KBM-7 (cell line): ENCODE measurements at regions not wholly inside any gene's neighbourhood (a gene's known extent, or its start where the extent isn't known, plus 50 kb on each side); places are given as distances from the start of the nearest gene placed in this dataset.

Experiments used
- DNase-seq: peaks from one replicate; pipeline ENCODE4 v3.0.0-alpha.2; 2015
- in situ Hi-C: fragments of 300-500 bp; cut with MboI; formaldehyde crosslinking; loops from 2 replicates; pipeline ENCODE4 v1.14.3; 2020; ENCODE audit warnings: low sequenced_read_pairs, low pct_unique_long_range_greater_than_20kb, mixed read lengths

DNA sequence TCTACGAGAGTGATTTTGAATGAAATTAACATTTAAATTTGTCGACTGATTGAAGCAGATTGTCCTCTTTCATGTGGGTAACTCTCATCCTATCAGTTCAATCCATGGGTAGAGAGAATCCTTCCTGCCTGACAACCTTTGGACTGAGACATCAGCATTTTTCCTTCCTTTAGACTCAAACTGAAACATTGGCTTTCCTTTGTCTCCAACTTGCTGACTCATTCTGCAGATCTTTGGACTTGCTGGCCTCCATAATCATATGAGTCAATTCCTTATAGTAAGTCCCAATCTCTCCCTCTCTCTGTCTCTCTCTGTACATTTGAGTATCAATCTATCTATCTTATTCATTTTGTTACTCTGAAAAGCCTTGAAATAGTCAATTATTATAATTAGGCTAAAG lies 416.7 kb downstream of the LRRIQ3 start:
- in situ Hi-C loops: no loop called here
- DNase-seq: no peak

DNA sequence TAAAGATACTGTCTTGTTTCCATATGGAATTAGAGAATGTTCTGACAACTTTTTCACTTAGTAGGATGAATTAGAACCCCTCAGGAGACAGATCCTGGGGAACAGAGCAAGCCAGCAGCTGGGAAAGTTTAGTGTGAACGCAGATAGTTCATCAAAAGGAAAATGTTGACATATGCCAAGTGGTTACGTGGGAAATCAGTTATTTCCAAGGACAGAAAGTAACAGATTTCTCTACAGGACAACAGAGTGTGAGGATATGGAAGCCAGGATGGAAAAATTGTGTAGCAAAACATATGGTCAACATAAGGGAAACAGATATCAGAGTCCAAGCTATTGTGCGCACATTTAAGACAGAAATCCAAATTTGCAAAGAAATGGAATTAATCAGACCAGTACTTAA lies 419.5 kb downstream of the LRRIQ3 start:
- no peak for DNase-seq
- in situ Hi-C loops: no loop called here

DNA sequence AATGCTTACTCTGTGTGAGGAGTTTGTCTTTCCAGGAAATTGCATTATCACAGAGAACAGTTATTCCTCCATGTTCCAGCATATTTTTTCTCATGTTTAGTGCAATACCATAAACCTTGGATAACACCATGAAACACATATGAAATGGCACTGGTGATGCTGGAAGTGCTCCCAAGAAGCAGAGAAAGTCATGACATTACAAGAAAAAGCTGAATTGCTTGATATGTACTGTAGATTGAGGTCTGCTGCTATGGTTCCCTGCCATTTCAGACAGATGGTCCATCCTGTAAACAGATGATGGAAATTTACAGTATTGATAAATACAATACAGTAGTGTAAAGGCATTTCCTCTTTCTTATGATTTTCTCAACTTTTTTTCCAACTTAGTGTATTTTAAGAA lies 422.1 kb downstream of the LRRIQ3 start:
- no peak for DNase-seq
- in situ Hi-C loops: no loop called here

DNA sequence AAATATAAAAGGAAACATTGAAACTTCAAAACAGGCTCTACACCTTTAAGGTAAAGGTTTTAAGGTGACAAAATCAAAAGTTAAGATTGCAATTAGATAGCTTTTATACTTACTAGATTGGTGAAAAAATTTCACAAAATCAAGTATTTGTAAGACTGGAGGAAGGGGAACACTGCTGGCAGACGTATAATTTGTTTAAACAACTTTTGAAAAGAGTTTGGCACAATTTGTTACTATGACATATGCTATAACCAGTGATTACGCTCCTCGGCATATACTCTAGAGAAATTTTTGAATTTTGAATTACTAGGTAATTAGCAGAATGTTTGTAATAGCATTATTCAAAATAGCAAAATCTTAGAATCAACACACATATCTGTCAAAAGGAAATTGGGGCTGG lies 425.0 kb downstream of the LRRIQ3 start:
- no peak for DNase-seq

DNA sequence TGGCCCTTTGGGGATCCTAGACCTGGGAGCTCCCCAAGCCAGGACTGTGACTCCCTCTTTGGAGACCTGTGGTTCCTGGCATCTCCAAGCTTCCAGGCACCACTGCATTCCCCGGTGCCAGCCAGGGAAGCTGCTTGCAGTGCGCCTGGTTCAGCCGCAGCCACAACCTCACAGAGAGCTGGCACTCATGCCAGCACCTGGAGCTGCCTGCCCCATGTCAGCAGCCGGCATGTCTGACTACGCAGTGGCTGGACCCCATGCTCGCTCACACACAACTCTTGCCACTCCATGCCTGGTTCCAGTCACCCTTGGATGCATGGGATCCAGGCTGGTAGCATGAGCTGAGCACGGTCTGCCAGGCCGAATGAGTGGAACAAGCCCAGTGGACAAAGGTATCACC lies 426.6 kb downstream of the LRRIQ3 start:
- no peak for DNase-seq
- in situ Hi-C loops: no loop called here

More for the DNA sequence above, 425.0 kb downstream of the LRRIQ3 start:
- in situ Hi-C loops: no loop called here

DNA sequence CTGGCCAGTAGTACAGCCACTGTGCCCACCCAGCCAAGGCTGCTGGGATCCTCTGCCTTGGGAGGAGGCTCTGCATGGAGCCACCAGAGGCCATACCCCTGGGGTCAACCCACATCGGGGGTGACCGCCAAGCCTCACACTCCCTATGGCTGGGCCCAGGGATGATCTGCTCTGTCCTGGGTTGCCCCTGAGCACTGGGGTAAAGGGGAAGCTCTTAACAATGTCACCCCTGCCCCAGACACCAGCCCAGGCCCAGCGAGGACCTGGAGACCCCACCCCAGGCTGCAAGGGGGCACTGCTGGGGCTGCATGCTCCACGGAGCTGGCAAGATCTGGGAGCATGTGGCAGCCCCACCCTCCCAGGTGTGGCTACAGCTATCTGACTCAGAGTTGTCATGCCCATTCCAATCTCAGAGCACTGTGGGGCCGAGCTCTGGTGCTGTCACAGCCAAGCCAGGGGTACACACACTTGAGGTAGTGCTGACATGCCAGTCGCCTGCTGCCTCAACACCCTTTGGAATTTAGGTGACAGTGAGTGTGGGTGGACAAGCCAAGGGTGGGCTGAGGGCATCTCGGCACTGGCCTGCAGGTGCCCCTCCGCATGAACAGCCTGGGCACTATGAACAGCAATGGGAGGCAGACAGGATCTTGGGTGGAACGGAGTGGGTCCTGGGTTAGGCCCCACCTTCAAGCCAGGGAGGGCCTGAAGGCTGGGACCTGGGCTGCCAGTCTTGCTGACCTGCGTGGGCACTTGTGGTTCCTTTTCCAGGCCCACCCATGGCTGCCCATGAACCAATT lies 427.7 kb downstream of the LRRIQ3 start:
- in situ Hi-C loops: no loop called here
- no peak for DNase-seq

DNA sequence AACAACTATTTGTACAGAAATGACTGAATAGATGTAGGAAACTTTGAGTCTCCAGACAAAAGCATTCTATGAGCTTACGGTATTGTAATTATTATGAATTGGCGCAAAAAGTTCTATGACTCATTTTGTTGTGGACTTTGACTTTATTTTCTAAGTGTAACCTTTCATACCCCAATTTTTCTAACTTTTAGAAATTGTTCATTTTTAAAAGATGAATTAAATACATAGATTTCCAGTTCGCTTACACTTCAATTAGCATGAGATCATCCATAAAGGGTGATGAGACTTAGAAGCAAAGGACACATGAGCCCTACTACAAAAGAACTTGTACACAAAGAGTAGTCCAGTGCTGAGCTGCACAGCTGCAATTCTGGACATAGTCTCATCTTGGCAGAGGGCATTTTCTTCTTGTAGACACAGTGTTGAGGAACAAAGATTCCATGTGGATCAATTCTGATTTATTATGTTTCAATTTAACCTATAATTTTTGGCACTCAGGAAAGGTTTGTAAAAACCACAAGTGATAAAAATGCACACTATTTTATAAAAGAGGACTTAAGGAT lies 431.1 kb downstream of the LRRIQ3 start:
- no peak for DNase-seq
- in situ Hi-C loops: no loop called here

DNA sequence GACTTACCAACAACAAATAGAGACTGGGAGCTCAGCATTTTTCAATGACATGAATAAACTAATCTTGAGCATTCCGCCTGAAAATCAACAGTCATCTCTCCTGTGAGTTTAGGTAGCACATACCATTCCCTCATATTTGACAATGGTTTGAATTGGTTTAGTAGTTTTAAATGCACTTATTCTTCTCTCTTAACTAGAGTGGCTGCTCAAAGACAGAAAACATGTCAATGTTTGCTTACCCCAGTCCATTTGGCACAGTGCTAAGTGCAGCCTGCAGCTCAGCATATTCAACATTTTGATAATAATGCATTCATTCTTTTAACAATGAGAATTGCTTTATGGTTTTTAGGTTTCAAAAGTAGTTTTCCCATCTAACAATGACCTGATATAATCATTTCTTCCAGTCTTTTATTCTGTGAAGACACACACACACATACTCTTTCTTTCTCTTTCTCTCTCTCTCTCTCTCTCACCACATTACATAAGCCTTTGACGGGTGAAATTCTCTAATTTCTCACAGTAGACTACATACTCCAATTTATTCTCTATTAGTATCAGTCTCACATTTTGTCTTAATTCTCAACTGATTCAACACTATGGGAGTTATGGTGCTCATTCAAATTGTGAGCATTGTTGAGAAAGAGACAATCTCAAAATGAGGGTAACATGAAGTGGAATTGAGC lies 432.3 kb downstream of the LRRIQ3 start:
- no peak for DNase-seq
- in situ Hi-C loops: no loop called here

DNA sequence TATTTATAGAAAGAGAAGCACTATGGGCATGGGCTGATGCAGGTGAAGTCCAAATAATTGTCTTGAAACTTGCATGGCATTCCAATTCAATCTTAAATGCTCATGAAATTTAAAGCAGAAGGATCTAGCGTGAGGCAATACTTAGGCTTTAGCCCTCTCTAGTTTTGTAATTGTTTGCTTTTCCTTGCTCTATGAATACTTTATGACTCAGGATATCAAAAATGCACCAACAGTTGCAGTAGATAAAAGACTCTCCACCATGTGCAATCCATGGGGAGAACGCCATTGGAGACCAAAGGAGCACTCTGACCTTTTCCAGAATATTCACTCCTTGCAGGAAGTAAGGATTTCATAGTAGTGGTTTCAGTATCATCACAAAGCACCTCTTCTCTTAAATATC lies 436.4 kb downstream of the LRRIQ3 start:
- in situ Hi-C loops: no loop called here
- DNase-seq: no peak

DNA sequence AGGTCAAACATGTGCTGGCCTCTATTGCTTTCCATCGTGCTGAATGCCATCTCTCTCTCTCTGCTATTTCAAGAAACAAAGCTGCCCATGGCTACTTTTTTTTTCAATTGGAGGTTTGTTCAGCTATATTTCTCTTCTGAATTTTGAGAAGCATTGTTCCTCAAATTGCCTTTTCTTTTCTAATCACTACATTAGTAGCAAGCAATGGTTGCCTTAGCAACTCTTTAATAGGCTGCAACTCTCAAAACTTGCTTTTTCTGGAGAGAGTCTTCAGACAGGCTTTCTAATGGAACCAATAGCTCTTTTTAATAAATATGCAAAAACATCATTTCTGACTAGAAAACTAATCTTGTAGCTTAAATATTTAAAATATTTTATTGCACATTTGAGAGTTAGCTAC lies 439.0 kb downstream of the LRRIQ3 start:
- in situ Hi-C loops: no loop called here
- no peak for DNase-seq

DNA sequence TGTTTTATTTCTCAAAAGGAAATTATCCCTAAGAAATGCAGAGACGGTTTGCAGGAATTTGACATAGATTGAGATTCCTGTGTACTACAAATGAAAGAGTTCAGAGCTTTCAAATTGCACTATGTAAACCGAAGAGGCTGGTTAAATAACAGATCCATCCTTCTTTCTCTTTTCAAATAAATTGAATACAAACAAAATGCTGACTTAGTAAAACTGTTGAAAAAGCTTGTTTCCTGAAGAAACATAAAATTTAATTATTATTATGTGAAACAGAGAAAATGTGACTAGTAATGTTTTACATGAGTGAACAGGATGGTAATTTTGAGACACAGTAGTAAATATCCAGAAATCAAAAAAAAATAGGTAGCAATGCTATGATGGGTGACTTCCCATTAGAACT lies 441.2 kb downstream of the LRRIQ3 start:
- no peak for DNase-seq
- in situ Hi-C loops: no loop called here

DNA sequence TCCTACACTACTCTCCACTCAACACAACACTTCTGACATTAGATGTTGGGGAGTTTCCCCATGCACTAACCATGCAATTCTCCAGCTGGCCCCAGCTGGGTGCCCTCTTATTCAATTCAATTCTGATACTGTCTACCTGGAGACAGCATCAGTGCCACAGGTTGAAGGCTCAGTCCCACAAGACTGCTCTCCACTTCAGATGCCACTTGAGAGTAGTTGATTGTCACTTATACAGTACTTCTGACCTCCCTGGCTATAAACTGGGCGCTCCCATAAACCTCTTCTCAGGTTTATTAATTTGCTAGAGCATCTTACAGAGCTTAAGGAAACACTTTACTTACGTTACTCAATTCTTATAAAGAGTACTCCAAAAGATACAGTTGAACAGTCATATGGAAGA lies 442.3 kb downstream of the LRRIQ3 start:
- in situ Hi-C loops: no loop called here
- no peak for DNase-seq

DNA sequence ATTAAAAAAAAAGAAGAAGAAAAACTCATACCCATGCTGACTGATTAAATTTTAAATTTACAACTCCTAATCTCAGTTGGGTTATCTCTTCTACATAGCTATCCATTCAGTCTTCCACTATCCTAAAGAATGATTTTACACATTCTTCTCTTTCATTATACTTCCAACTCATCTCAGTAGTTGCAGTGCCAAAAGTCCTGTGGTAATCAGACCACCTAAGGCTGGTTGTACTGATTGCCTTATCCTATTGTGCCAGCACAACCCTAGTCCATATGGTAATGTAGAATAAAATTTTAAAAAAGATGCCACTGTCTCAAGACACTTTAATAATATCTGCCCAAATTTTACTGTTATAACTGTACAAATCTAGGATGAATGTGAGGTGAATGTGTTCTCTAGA lies 448.0 kb downstream of the LRRIQ3 start:
- in situ Hi-C loops: no loop called here

DNA sequence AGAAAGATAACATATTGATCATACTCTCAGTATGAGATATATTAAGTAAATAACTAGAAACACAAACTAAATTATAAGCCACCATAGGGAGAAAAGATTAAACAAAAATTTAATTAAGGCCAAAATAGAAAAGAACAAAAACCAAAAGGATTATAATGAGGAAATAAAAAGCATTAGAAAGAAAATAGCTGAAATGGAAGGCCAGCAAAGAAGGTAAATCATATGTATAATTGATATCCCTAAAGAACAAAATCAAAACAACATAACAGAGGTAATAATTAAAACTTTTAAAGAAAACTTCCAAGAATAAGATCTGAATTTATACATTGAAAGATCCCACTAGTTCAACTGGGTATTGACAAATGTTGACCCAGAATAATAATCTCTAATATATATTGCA lies 453.0 kb downstream of the LRRIQ3 start:
- DNase-seq: no peak
- in situ Hi-C loops: no loop called here

More for the DNA sequence above, 448.0 kb downstream of the LRRIQ3 start:
- DNase-seq: no peak

DNA sequence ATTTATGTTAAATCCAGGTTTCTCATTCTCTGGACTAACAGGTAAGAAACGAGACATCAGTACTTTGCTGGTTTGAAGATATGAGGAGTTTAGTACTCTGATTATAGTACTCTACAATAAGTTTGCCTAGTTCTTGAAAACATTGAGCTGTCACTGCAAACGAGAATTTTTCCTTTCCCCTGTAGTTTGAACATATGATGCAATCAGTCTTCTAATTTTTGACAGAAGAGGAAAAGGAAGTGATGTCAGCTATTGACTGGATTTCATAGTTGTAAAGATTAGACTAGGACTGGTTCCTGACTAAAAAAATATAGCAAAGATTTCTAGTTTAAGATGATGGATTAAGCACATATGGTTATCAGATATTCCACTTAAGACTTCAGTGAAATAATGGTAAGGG lies 461.9 kb downstream of the LRRIQ3 start:
- in situ Hi-C loops: no loop called here
- no peak for DNase-seq

DNA sequence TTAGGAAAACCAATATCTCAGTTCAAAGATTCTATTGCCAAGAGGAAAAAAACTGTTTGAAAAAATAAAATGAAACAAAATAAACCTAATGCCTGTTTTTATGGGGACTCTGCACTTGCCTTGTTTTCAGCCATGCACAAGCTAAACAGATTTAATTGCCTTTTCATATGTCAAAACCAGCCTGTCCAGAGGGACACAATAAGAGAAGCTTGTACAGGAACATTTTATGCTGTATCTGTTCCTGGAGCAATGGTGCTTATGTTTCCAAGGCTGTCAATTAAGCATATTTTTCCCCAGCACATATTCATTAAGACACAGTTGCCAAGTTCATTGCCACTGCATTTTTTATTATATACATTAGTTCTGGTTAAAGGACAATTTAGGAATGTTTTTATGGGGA lies 470.9 kb downstream of the LRRIQ3 start:
- in situ Hi-C loops: no loop called here
- DNase-seq: no peak

DNA sequence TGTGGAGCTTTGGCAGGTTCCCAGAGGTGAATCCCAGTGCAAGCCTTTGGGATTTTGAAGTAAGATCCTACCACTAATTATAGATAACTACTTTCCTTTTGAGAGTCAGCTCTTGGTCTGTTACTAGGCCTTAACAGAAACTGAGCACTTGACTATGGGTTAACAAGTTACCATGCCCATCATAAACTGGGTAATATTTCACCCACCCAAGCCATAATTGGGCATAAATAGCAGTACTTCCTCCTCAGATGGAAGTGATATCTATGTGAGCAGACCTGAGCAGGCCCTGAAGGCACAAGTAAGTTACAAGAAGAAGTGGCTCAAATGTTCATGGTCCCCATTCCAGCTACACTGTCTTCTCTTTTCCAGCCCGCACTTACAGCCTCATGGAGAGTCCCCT lies 475.9 kb downstream of the LRRIQ3 start:
- in situ Hi-C loops: no loop called here

DNA sequence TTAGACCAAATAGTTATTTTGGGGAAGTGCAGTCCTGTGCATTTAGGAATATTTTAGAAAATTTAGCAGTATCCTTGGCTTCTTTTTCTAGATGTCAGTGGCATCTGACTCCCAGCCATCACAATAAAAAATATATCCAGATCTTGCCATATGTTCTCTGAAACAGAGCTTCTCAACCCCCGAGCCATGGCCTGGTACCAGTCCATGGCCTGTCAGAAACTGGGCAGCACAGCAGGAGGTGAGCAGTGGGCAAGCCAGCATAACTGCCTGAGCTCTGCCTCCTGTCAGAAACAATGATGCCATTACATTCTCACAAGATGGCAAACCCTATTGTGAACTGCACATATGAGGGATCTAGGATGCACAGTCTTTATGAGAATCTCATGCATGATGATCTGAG lies 480.0 kb downstream of the LRRIQ3 start:
- no peak for DNase-seq
- in situ Hi-C loops: no loop called here

More for the DNA sequence above, 475.9 kb downstream of the LRRIQ3 start:
- no peak for DNase-seq

DNA sequence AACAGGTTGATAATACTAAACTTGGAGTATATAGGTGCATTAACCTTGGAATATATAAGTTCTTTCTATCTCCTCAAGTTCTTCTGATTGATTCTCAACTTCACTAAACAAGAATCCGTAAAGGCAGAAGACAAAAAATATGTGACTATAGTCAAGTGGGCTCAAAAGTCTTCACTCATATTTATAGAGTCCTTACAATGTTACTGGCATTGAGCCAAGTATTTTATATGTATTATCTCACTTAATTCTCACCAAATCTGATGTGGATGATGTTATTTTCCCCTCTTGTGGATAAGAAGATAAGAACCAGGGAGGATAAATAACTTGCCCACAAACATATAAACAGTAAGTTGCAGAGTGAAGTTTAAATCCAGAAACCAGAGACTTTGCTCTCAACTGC lies 486.9 kb downstream of the LRRIQ3 start:
- no peak for DNase-seq
- in situ Hi-C loops: no loop called here

DNA sequence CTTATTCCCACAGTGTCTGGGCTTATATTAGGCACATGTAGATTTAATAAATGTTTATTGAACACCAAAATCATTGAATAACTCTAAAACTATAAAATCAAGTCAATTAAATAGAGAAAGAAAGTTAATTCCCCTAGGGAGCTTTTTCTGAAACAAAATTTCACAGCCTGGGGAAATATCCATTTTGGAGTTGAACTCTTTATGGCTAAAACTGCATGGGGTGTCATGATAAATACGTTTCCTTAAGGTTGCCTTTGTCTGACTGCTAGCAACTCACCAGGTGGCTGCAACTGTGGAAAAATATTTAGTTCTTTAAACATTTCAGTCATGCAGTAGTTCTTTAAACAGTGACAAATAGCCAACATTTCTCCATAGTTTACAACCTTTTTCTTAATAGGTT lies 496.1 kb downstream of the LRRIQ3 start:
- in situ Hi-C loops: no loop called here
- no peak for DNase-seq

DNA sequence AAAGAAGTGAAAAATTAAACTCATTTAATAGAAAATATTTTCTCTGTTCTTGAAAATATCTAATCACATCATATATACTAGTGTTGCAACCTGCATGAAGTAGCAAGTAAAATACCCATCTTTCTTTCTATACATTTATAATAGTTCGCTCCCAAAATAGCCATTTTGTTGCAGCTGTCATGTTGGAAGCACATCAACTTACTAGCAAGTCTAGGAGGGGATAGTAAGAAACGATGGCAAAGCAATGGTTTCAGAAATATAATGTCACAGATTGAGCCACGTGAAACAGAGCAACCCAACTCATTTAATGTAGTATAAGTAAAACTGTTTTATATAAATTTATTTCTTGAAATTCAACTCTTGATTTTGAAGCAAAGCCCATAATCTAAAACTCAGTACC lies 521.8 kb downstream of the LRRIQ3 start:
- in situ Hi-C loops: no loop called here
- no peak for DNase-seq
